ENCODE measurements at regions not wholly inside any gene's neighbourhood (a gene's known extent, or its start where the extent isn't known, plus 50 kb on each side); places are given as distances from the start of the nearest gene placed in this dataset.

DNA sequence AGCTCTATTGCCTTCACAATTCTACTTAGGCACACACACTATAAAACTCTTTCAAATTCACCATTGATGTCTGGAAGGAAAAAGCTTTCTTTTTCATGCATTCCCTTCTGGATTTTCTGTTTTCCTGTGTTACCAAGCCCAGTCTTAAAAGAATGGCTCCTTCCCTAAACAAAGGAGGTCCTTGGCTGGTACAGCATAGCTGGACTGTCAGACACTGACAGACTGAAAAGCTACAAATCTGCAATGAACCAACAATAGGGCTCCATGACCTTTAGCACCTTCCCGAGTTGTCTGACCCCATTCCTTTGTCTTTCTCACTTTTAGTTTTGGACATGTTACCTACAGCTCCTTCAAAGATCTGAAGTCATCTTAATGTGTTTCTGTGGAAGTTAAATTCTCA is 382.5 kb downstream of the TMEM161B start:
- no peak overlapping the region for H3K4me3 ChIP-seq (ENCODE audit: low read depth, low read length)
- TF ChIP-seq, protein P1, sequence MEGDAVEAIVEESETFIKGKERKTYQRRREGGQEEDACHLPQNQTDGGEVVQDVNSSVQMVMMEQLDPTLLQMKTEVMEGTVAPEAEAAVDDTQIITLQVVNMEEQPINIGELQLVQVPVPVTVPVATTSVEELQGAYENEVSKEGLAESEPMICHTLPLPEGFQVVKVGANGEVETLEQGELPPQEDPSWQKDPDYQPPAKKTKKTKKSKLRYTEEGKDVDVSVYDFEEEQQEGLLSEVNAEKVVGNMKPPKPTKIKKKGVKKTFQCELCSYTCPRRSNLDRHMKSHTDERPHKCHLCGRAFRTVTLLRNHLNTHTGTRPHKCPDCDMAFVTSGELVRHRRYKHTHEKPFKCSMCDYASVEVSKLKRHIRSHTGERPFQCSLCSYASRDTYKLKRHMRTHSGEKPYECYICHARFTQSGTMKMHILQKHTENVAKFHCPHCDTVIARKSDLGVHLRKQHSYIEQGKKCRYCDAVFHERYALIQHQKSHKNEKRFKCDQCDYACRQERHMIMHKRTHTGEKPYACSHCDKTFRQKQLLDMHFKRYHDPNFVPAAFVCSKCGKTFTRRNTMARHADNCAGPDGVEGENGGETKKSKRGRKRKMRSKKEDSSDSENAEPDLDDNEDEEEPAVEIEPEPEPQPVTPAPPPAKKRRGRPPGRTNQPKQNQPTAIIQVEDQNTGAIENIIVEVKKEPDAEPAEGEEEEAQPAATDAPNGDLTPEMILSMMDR (IDR thresholded peaks at IDR 0.05; ENCODE audit: borderline replicate concordance, insufficient read depth, low read depth, low read length) = no peak

DNA sequence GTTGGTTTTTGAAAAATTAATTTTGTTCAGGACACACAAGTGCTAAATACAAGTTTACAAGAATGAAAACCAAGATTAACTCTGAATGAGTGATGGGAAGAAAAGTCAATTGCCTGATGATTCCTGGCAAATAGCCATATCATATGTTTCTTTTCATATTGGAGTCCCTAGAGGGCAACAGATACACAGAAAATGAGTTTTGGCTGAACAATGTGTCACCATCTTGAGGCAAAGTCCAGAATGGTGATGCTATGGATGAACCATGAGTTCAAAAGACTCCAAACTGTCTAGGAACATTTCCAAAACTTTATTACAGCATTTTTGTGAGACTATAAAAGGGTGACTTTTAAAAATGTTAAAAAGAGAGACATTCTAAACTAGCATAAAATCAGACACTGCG is 382.9 kb downstream of the TMEM161B start:
- TF ChIP-seq, protein P1 (IDR thresholded peaks at IDR 0.05; ENCODE audit: borderline replicate concordance, insufficient read depth, low read depth, low read length) = no peak
- H3K4me3 ChIP-seq (ENCODE audit: low read depth, low read length) = no peak overlapping the region

DNA sequence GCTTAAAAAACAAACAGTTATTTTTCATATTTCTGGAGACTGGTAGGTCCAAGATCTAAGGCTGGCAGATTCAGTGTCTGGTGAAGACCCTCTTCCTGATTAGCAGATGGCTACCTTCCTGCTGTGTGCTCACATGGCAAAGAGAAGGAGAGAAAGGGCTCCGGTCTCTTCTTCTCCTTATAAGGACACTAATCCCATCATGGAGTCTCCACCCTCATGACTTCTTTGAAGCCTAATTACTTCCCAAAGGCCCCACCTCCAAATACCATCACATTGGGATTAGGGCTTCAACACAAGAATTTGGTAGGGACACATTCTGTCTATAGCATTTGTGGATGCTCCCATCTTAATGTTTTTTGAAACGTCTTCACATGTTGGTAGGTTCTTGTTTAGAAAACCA is 391.1 kb downstream of the TMEM161B start:
- TF ChIP-seq, protein P1 (IDR thresholded peaks at IDR 0.05; ENCODE audit: borderline replicate concordance, insufficient read depth, low read depth, low read length) = no peak
- no peak overlapping the region for H3K4me3 ChIP-seq (ENCODE audit: low read depth, low read length)

DNA sequence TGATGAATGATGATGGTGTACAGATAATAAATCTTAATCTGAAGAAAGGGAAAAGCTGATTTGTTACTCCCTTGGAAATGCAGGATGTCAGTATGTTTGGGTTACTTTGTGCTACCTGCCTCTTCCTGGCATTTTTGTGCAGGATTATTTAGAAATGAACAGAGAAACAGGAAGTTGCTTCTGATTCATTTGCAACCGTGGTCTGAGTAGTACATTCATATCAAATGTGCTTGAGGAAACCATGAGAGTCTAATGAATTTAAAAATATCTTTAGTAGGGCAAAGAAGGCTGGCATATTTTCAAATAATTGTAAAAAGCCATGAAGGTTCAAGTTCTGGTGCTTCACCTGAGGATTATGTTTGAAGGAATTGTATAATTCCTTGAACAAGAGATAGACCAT is 391.6 kb downstream of the TMEM161B start:
- TF ChIP-seq, protein P1 (IDR thresholded peaks at IDR 0.05; ENCODE audit: borderline replicate concordance, insufficient read depth, low read depth, low read length) = no peak
- no peak overlapping the region for H3K4me3 ChIP-seq (ENCODE audit: low read depth, low read length)

DNA sequence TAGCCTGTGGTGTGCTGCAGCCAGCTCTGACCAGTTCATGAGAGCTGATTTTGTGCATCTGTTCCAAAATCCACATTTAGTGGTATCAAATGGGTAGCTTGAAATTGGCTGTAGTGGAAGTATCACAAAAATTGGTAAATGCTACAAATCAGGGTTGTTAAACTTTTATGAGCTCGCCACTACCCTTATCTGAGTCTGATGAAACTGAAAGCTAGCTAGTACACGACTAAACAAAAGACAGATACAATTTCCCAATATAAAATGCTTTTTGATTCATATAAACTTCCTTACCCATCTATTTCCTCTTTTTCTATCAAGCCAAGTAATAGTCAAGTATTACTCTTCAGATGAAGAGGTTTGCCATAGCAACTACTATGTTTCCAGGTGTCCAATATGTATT is 392.0 kb downstream of the TMEM161B start:
- no peak overlapping the region for H3K4me3 ChIP-seq (ENCODE audit: low read depth, low read length)
- TF ChIP-seq, protein P1 (IDR thresholded peaks at IDR 0.05; ENCODE audit: borderline replicate concordance, insufficient read depth, low read depth, low read length) = no peak

DNA sequence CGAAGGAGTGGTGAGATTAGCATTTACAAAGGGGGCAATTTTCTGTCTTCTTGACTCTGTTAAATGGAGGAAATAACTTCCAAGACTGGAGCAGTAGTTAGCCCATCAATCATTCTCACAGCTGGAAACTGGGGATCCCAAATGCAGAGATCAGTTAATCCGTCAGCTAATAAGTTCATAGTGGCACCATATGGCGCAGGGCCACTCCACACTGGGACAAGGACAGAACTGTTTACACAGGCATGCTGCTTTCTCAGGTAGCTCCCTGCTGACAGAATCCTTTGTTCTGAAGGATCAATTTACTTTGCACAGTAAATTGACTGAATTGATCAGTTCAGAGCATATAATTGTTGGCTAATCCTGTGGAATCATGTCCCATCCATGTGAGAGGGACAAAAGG is 395.7 kb downstream of the TMEM161B start:
- TF ChIP-seq, protein P1 (IDR thresholded peaks at IDR 0.05; ENCODE audit: borderline replicate concordance, insufficient read depth, low read depth, low read length) = no peak

DNA sequence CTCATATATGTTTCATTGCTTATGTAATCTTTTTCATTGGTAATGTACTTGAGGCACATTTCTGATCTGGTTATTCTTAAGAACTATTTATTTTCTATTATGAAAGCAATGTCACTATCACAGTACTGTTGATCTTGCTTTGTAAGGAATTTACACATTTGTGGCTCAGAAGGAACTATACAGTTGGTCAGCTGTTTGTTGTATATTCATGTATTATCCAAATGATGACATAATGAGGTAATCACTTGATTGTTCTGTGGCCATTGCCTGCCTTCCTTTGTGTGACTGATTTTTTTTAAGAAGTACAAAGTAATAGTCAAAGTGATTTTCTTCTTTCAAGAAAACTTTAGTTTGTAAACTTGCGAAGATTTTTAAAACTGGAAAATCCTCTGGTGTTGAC is 399.9 kb downstream of the TMEM161B start:
- TF ChIP-seq, protein P1 (IDR thresholded peaks at IDR 0.05; ENCODE audit: borderline replicate concordance, insufficient read depth, low read depth, low read length) = no peak
- no peak overlapping the region for H3K4me3 ChIP-seq (ENCODE audit: low read depth, low read length)

More for the DNA sequence above, 395.7 kb downstream of the TMEM161B start:
- H3K4me3 ChIP-seq (ENCODE audit: low read depth, low read length) = no peak overlapping the region
